HEK293 (cell line): ENCODE measurements at regions not wholly inside any gene's neighbourhood (a gene's known extent, or its start where the extent isn't known, plus 50 kb on each side); places are given as distances from the start of the nearest gene placed in this dataset.

Source experiments
- CTCF ChIA-PET: fragments of 350-600 bp; formaldehyde crosslinking; extraction: SDS; loops from one replicate; lab custom pipeline; 2021; ENCODE audit warnings: antibody characterized with exemption; lab: Yijun Ruan, JAX
- POLR2A ChIA-PET: fragments of 300-600 bp; formaldehyde crosslinking; extraction: SDS; loops from one replicate; lab custom pipeline; 2020; ENCODE audit warnings: antibody characterized with exemption, inconsistent platforms; lab: Yijun Ruan, JAX
- H3K27ac ChIP-seq: fragments of 200-500 bp; sonication (Bioruptor generic); 2 replicates; pipeline ENCODE4 v1.5.1; 2014; ENCODE audit warnings: low read depth, low read length, control low read depth, inconsistent platforms; ENCODE audit errors: extremely low read depth
- H3K36me3 ChIP-seq, 2 experiments: fragments of 200-500 bp in 1 of 2; sonication (Bioruptor generic) in 1 of 2; 1 replicate in 1 of 2; 2 replicates in 1 of 2; pipeline ENCODE4 v1.5.1; 2014 to 2017; ENCODE audit warnings: inconsistent platforms in 2 of 2, low read length in 2 of 2; ENCODE audit not compliant: control insufficient read depth in 2 of 2, insufficient read depth in 1 of 2
- H3K4me1 ChIP-seq: fragments of 200-500 bp; sonication (Bioruptor generic); 2 replicates; pipeline ENCODE4 v1.5.1; 2014; ENCODE audit warnings: mild to moderate bottlenecking, low read length, inconsistent platforms; ENCODE audit not compliant: control insufficient read depth, insufficient read depth
- H3K4me3 ChIP-seq: 2 replicates; pipeline ENCODE4 v1.5.1; 2011; ENCODE audit warnings: low read depth, mild to moderate bottlenecking, control low read depth, low read length, moderate library complexity
- H3K9me3 ChIP-seq: fragments of 200-500 bp; sonication (Bioruptor generic); 2 replicates; pipeline ENCODE4 v1.5.1; 2014; ENCODE audit warnings: low read depth, low read length, inconsistent platforms; ENCODE audit not compliant: control insufficient read depth, insufficient read depth
- SCRT1 ChIP-seq: fragments of 450-650 bp; formaldehyde crosslinking; IDR thresholded peaks from 2 replicates; pipeline ENCODE4 v1.5.1; 2016; ENCODE audit warnings: missing biosample characterization, missing genetic modification characterization, borderline replicate concordance
- SCRT2 ChIP-seq: fragments of 450-650 bp; formaldehyde crosslinking; IDR thresholded peaks from 2 replicates; pipeline ENCODE4 v1.5.1; 2016; ENCODE audit warnings: missing biosample characterization, missing genetic modification characterization
- SP3 ChIP-seq: fragments of 450-650 bp; formaldehyde crosslinking; IDR thresholded peaks from 2 replicates; pipeline ENCODE4 v1.5.1; 2016; ENCODE audit warnings: missing biosample characterization, missing genetic modification characterization
- SP7 ChIP-seq: fragments of 450-650 bp; formaldehyde crosslinking; IDR thresholded peaks from 2 replicates; pipeline ENCODE4 v1.5.1; 2016; ENCODE audit warnings: missing biosample characterization, missing genetic modification characterization
- YY1 ChIP-seq: fragments of 450-650 bp; formaldehyde crosslinking; IDR thresholded peaks from 2 replicates; pipeline ENCODE4 v1.5.1; 2018; ENCODE audit warnings: missing biosample characterization, missing genetic modification characterization
- ZNF133 ChIP-seq: fragments of 450-650 bp; formaldehyde crosslinking; IDR thresholded peaks from 2 replicates; pipeline ENCODE4 v1.5.1; 2016; ENCODE audit warnings: missing biosample characterization, missing genetic modification characterization
- ZNF302 ChIP-seq: fragments of 450-650 bp; formaldehyde crosslinking; IDR thresholded peaks from 2 replicates; pipeline ENCODE4 v1.5.1; 2016; ENCODE audit warnings: missing biosample characterization, missing genetic modification characterization, low read depth
- ZNF341 ChIP-seq: fragments of 450-650 bp; formaldehyde crosslinking; IDR thresholded peaks from 2 replicates; pipeline ENCODE4; 2016; ENCODE audit warnings: low read depth, missing biosample characterization, missing genetic modification characterization
- ZNF391 ChIP-seq: fragments of 450-650 bp; formaldehyde crosslinking; IDR thresholded peaks from 2 replicates; pipeline ENCODE4 v1.5.1; 2016; ENCODE audit warnings: low read depth, missing biosample characterization, missing genetic modification characterization, borderline replicate concordance
- ZNF704 ChIP-seq: fragments of 450-650 bp; formaldehyde crosslinking; IDR thresholded peaks from 2 replicates; pipeline ENCODE4 v1.5.1; 2016; ENCODE audit warnings: missing biosample characterization, missing genetic modification characterization
- TF ChIP-seq, protein P1 (sequence below): fragments of 450-650 bp; formaldehyde crosslinking; IDR thresholded peaks from 2 replicates; pipeline ENCODE4 v1.5.1; 2016; ENCODE audit warnings: missing biosample characterization, missing genetic modification characterization

GRCh38 chr14:106683631-106684030 is 1157.2 kb downstream of the TMEM121 start:
- TF ChIP-seq YY1 (tag by site-specific recombination) (no peak), SP3 (tag by site-specific recombination) (no peak), ZNF302 (tag by site-specific recombination) (no peak), ZNF341 (no peak)
- ChIA-PET POLR2A (no interaction called here), CTCF (interaction anchor here (1.1 to 1.2 kb wide), 3 partner anchors 147 to 279 kb away, joined by 3 to 4 read pairs (median 3); no protein-coding TSS in a partner anchor)
- Histone ChIP-seq H3K27ac (no peak overlapping the region), H3K9me3 (peaks cover 6% of the 10 kb centered on the region), H3K36me3 (no peaks in the 10 kb centered on the region), H3K4me1 (no peaks in the 10 kb centered on the region), H3K4me3 (no peak overlapping the region)

- Histone ChIP-seq H3K9me3 (peaks cover 6% of the 10 kb centered on the region), H3K27ac (no peak overlapping the region)
Measured at GRCh38 chr14:106686533-106686932, 1160.2 kb downstream of the TMEM121 start.

DNA sequence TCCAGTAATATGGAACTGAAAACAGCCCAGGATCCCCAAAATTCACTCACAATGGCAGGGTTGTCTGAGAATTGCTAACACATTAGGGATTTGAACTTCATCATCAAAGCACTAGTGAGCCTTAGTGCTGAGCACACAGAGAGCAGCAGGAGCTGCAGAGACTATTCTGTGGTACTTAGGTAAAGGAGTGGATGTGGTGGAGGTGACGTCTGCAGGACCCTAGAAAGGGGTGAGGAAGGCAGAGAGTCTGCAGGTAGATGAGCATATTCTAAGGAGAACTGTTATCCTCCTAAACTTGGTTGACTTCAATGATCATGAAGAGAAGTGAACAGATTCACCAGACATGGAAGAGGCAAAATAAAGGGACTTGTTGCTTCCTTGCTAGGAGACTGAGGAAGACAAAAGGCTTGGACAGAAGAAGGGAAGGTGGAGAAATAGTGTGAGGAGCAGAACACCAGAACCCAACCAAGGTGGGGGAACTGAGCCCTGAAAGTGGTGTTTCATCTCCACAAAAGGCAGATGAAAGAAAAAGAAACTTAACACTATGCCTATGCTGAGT is 1164.0 kb downstream of the TMEM121 start:
- no peak overlapping the region for H3K27ac ChIP-seq
- CTCF ChIA-PET: interaction anchor here (0.6 to 1.8 kb wide), 3 partner anchors 14 to 194 kb away, joined by 3 to 7 read pairs (median 6); no protein-coding TSS in a partner anchor
- TF ChIP-seq SCRT2 (tag by site-specific recombination) (peak; percentile 75), ZNF391 (tag by site-specific recombination) (no peak), SCRT1 (tag by site-specific recombination) (0 out of 2 replicates have a peak, but pooled peaks have one; percentile 34), YY1 (tag by site-specific recombination) (no peak), ZNF133 (tag by site-specific recombination) (no peak)
- TF ChIP-seq, all 188 proteins: peak for 2
- Histone ChIP-seq H3K9me3 (peaks cover 6% of the 10 kb centered on the region), H3K4me3 (no peak overlapping the region), H3K4me1 (no peaks in the 10 kb centered on the region), H3K36me3 (no peaks in the 10 kb centered on the region)
- POLR2A ChIA-PET: no interaction called here

More at GRCh38 chr14:106686533-106686932, 1160.2 kb downstream of the TMEM121 start:
- POLR2A ChIA-PET: no interaction called here
- Histone ChIP-seq H3K4me3 (no peak overlapping the region), H3K36me3 (no peaks in the 10 kb centered on the region), H3K4me1 (no peaks in the 10 kb centered on the region)
- CTCF ChIA-PET: no interaction called here
- TF ChIP-seq SCRT1 (tag by site-specific recombination): peak; percentile 79
- peak; percentile 83 for TF ChIP-seq SCRT2 (tag by site-specific recombination)
- TF ChIP-seq ZNF704 (tag by site-specific recombination): no peak

- TF ChIP-seq, protein P1, sequence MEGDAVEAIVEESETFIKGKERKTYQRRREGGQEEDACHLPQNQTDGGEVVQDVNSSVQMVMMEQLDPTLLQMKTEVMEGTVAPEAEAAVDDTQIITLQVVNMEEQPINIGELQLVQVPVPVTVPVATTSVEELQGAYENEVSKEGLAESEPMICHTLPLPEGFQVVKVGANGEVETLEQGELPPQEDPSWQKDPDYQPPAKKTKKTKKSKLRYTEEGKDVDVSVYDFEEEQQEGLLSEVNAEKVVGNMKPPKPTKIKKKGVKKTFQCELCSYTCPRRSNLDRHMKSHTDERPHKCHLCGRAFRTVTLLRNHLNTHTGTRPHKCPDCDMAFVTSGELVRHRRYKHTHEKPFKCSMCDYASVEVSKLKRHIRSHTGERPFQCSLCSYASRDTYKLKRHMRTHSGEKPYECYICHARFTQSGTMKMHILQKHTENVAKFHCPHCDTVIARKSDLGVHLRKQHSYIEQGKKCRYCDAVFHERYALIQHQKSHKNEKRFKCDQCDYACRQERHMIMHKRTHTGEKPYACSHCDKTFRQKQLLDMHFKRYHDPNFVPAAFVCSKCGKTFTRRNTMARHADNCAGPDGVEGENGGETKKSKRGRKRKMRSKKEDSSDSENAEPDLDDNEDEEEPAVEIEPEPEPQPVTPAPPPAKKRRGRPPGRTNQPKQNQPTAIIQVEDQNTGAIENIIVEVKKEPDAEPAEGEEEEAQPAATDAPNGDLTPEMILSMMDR (tag by site-specific recombination): peak; percentile 80
- TF ChIP-seq SP7 (tag by site-specific recombination): no peak
- H3K27ac ChIP-seq: no peak overlapping the region
- no peak overlapping the region for H3K4me3 ChIP-seq
- H3K9me3 ChIP-seq: peaks cover 6% of the 10 kb centered on the region
- H3K4me1 ChIP-seq: no peaks in the 10 kb centered on the region
- H3K36me3 ChIP-seq: no peaks in the 10 kb centered on the region
- ChIA-PET CTCF (interaction anchor here (0.6 to 1.8 kb wide), 12 partner anchors 16 to 210 kb away, joined by 3 to 7 read pairs (median 4); no protein-coding TSS in a partner anchor), POLR2A (no interaction called here)
Measured at GRCh38 chr14:106691601-106692291, 1165.4 kb downstream of the TMEM121 start.
